ENCODE measurements at regions not wholly inside any gene's neighbourhood (a gene's known extent, or its start where the extent isn't known, plus 50 kb on each side); places are given as distances from the start of the nearest gene placed in this dataset.
"Not testable (repeated sequence)": the region's sequence is repeated elsewhere in the genome, so short reads cannot be mapped to it uniquely, and the experiment has no call there.

- no peak for DNase-seq
These were observed 1138.0 kb upstream of the TMPRSS15 start for GRCh38 chr21:19541602-19542001.

DNA sequence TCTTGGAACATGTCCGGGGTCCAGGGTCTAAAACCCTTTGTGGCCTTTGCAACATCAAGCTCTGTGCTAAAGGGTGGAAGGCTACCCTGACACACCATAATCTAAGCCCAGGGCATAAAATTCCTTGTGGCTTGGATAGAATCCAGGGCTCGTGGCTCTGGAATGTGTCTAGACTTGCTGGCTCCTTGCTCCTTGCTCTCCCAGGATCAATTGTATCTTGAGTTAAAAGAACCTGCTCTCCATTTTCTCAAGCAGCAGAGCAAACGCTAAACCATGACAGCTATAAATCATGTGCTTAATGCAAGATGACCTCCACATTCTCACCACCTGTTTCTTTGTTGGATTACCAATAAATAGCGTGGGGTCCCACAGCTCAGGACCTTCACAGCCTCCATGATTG, 1140.9 kb upstream of the TMPRSS15 start:
- not testable (repeated sequence) for DNase-seq

GRCh38 chr21:19547951-19548840, 1144.6 kb upstream of the TMPRSS15 start:
- DNase-seq = no peak

DNA sequence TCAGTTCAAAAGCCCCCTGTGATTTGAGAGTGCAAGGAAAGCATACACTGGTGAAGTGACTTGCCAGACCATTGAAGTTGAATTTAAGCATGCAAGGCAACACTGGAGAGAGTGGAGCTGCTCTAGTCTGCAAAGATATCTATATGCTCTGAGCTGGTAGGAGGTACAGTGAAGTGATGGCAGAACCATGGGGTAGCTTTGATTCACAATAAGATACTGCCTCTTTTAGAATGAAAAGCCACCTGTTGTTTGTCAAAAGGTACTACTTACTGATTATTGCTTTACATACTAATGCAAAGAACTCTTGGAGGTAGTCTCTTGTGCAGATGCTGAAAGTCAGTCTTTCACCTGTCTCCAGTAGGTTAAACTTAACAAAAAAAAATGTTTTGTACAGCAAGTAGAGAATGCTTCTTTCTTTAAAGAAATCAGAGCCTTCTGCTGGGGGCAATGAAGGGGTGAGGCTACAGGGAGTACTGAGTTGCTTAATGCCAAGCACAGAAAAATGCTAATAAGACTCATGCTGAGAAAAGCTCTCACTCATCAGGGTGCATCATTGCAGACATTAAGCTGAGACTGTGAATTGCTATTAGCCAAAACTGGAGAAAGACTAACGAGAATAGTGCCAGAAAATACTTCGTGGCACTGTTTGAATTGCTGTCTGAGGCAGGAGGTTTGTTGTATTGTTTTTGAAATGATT, 1150.5 kb upstream of the TMPRSS15 start:
- no peak for DNase-seq

DNA sequence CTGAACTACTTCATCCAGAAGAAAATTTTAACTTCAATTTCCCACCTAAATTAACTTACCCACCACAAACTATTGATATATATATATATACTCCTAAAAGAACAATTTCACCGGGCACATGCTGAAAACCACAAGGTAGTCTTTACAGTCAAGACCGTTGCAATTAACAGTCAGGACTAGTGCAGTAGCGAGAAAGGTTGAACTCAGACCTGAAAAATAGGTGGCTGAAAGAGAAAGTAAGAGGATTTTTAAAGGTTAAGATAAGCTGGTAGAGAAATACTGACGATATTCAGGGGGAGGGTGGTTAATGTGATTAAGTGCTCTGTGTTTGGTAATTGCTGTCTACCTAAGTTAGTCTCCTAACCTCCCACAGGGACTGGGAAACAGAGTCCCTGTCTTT, 1153.5 kb upstream of the TMPRSS15 start:
- no peak for DNase-seq

- no peak for DNase-seq
These were observed 1153.9 kb upstream of the TMPRSS15 start for GRCh38 chr21:19557488-19557887.

- no peak for DNase-seq
These were observed 1162.0 kb upstream of the TMPRSS15 start for GRCh38 chr21:19565587-19565986.

DNA sequence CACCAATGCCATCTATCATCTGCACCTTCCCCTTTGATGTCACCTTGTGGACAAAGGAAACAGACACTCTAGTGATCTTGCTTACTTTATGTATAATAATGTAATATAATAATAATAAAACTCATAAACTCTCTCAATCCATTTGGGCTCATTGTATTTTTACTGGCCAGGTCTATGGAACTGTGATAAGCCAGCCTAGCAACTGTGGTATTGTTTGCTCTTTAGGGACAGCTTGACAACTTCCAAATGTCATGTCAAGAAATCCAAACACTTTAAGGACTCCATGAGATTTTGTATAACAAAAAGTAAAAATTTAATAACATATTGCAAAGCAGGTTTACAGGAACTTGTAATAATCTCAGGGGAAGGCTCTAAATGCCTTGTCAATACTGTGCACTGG, 1163.4 kb upstream of the TMPRSS15 start:
- DNase-seq = no peak

- DNase-seq = no peak
These were observed 1173.8 kb upstream of the TMPRSS15 start for GRCh38 chr21:19577381-19577780.

- DNase-seq = no peak
These were observed 1186.5 kb upstream of the TMPRSS15 start for GRCh38 chr21:19590044-19590443.

DNA sequence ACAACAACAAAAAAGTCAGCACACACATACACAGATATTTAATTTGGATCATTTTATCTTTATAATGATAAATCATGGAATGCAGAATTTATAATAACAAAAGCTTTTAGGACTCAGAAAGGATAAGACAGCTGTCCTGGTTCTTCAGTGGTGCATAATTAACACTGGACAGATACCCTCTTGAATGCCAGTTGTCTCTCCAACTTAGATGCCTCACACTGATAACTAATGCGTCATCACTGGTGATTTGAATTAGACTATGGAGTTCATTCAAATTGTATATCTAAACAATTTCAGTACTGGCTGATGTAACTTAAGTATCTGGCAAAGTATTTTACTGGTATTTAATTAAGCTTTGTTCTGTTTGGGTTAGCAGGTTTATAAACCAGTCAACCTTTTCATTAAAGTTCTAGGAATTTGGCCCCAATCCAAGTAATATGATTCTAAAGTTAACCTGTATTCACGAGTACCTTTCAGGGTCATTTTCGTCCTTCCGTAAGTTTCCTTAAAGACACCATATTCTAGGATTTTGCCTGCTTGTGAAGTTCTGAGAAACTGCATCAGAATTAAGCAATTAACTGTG, 1199.5 kb upstream of the TMPRSS15 start:
- no peak for DNase-seq

DNA sequence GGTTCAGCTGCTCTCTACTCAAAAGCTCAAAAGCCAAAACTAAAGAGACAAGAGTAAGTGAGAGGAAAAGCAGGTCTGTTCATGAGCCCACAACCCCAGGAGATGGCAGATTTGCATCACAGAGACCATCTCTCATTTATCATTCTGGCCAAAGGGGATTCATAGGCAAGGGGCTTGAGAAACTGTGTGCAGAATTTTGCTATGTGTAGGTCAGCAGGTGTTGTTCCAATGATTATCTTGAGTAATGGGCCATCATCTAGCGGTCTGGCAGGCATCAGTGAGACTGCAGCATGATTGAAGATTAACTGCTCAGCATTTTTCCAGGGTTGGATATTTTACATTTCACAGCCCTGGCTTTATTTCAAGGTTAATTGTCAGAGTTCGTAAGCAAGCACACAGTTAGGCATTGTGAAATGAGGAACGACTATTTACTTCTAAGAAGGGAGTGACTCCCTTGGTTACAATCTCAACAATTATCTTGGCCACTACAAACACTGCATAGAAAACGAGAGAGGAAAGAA, 1204.6 kb upstream of the TMPRSS15 start:
- DNase-seq = no peak

DNA sequence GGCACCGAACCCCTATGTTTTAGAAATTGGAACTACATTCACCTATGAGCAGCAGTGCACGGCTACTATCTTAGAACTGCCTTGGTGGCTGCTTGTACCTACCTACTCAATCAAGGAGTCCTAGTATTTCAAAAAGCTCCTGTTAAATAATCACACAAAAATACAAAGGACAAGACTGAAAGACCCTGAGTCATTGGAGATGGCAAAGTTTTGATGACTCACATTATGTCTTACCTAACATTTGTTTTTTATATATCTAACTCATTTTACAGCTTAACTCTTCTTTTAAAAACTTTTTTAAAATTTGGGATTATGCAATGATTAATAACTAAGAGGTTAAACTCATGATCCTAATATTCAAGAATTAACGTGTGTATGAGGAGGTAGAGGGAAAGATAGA, 1206.0 kb upstream of the TMPRSS15 start:
- DNase-seq = no peak

- DNase-seq = no peak
These were observed 1218.4 kb upstream of the TMPRSS15 start for GRCh38 chr21:19621837-19622496.

GRCh38 chr21:19640964-19641363, 1237.4 kb upstream of the TMPRSS15 start:
- DNase-seq = no peak

GRCh38 chr21:19648391-19648790, 1244.8 kb upstream of the TMPRSS15 start:
- no peak for DNase-seq

DNA sequence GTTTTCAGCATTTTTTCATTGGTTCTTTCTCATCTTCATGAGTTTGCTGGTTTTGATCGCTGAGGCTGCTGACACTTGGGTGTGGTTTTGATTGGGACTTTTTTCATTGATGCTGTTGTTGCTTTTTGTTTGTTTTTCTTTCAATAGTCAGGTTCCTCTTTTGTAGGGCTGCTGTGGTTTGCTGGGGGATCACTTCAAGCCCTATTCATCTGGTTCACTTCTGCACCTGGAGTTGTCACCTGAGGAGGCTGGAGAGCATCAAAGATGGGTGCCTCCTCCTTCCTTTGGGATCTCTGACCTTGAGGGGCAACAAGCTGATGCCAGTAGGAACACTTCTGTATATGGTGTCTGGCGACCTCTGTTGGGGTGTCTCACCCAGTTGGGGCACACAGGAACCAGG, 1279.9 kb upstream of the TMPRSS15 start:
- DNase-seq = no peak

GRCh38 chr21:19684328-19684727, 1280.7 kb upstream of the TMPRSS15 start:
- no peak for DNase-seq

- DNase-seq = no peak
These were observed 1288.6 kb upstream of the TMPRSS15 start for GRCh38 chr21:19692231-19692630.

- no peak for DNase-seq
These were observed 1292.2 kb upstream of the TMPRSS15 start for GRCh38 chr21:19695796-19696195.

DNA sequence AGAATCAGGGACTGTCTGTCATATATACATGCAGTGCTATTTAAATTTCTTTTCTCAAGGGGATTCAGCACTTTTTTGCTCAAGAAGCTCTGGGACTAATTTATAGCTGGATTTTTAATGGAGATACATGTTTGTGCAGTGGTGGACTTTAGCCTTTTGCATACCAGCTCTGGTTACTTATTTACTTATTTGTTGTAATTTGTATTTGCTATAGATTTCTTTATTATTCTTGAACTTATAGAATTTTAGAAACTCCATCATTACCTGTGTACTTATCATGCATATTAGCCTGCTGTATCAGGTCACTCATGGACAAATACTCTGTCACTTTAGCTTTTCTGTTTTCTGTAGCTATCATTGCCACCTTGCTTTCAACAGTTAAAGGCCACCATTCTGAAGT, 1296.9 kb upstream of the TMPRSS15 start:
- no peak for DNase-seq

GRCh38 chr21:19702726-19703125, 1295.5 kb upstream of the NCAM2 start:
- DNase-seq = no peak

DNA sequence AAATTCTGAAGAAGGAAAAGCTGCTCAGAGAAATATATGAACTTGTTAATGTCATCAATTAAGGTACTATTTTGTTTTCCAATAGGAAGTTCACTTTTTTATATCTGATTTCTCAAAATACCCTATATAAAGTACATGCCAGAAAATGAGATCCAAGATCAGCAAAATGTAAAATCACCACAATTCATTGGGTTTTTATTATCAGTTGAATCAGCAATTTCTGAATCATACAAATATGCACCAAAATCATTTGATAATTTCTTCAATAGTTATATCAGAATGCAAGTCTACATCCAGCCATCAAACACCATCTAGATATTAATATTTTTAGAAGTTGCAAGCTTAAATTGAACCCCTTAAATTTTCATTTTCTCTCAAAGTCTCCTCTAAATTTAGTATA, 1293.4 kb upstream of the NCAM2 start:
- DNase-seq = no peak

Data from bone marrow (tissue), 2 donors.